ENCODE measurements at regions not wholly inside any gene's neighbourhood (a gene's known extent, or its start where the extent isn't known, plus 50 kb on each side); places are given as distances from the start of the nearest gene placed in this dataset.

- TF ChIP-seq EZH2phosphoT487 (conservative IDR thresholded peaks at IDR 0.05; ENCODE audit: low read length) = no peak
- no peak for TF ChIP-seq CTCF (IDR thresholded peaks at IDR 0.05; ENCODE audit: insufficient read depth, low read length, poor library complexity, severe bottlenecking)
- Histone ChIP-seq H3K9ac (ENCODE audit: low read length) (no peak overlapping the region), H3K4me3 (ENCODE audit: insufficient read depth, low read length, poor library complexity, severe bottlenecking) (no peak overlapping the region), H3K27me3 (ENCODE audit: low read length) (no peaks in the 10 kb centered on the region), H3F3A (ENCODE audit: insufficient read depth) (no peaks in the 10 kb centered on the region), H2AFZ (ENCODE audit: low read depth, low read length, severe bottlenecking) (no peak overlapping the region), H3K9me2 (replicated peaks; ENCODE audit: insufficient read depth, low read length) (no peaks in the 10 kb centered on the region), H3K9me3 (ENCODE audit: insufficient read depth, low read length) (no peaks in the 10 kb centered on the region), H3K36me3 (ENCODE audit: low read length) (no peaks in the 10 kb centered on the region), H3K4me2 (ENCODE audit: low read depth, low read length, poor library complexity, severe bottlenecking) (no peak overlapping the region), H3K79me2 (ENCODE audit: insufficient read depth, low read length) (no peaks in the 10 kb centered on the region), H4K20me1 (ENCODE audit: low read depth, low read length) (no peaks in the 10 kb centered on the region), H3K27ac (ENCODE audit: low read depth, low read length) (no peak overlapping the region)
Measured at GRCh38 chr3:78497021-78497420, 1270.8 kb downstream of the ROBO1 start.

GRCh38 chr3:78497767-78498166, 1270.0 kb downstream of the ROBO1 start:
- H3F3A ChIP-seq (ENCODE audit: insufficient read depth) = no peaks in the 10 kb centered on the region
- no peaks in the 10 kb centered on the region for H3K9me2 ChIP-seq (replicated peaks; ENCODE audit: insufficient read depth, low read length)
- no peaks in the 10 kb centered on the region for H3K9me3 ChIP-seq (ENCODE audit: insufficient read depth, low read length)
- H3K36me3 ChIP-seq (ENCODE audit: low read length) = no peaks in the 10 kb centered on the region
- no peak overlapping the region for H3K4me3 ChIP-seq (ENCODE audit: insufficient read depth, low read length, poor library complexity, severe bottlenecking)
- no peak overlapping the region for H3K9ac ChIP-seq (ENCODE audit: low read length)
- no peak overlapping the region for H3K4me2 ChIP-seq (ENCODE audit: low read depth, low read length, poor library complexity, severe bottlenecking)
- H2AFZ ChIP-seq (ENCODE audit: low read depth, low read length, severe bottlenecking) = no peak overlapping the region
- H3K27ac ChIP-seq (ENCODE audit: low read depth, low read length) = no peak overlapping the region
- H4K20me1 ChIP-seq (ENCODE audit: low read depth, low read length) = no peaks in the 10 kb centered on the region
- H3K27me3 ChIP-seq (ENCODE audit: low read length) = no peaks in the 10 kb centered on the region
- no peaks in the 10 kb centered on the region for H3K79me2 ChIP-seq (ENCODE audit: insufficient read depth, low read length)
- no peak for TF ChIP-seq CTCF (IDR thresholded peaks at IDR 0.05; ENCODE audit: insufficient read depth, low read length, poor library complexity, severe bottlenecking)
- no peak for TF ChIP-seq EZH2phosphoT487 (conservative IDR thresholded peaks at IDR 0.05; ENCODE audit: low read length)

GRCh38 chr3:78506061-78506460, 1261.7 kb downstream of the ROBO1 start:
- no peaks in the 10 kb centered on the region for H3F3A ChIP-seq (ENCODE audit: insufficient read depth)
- no peaks in the 10 kb centered on the region for H3K9me2 ChIP-seq (replicated peaks; ENCODE audit: insufficient read depth, low read length)
- no peak overlapping the region for H3K9ac ChIP-seq (ENCODE audit: low read length)
- H3K79me2 ChIP-seq (ENCODE audit: insufficient read depth, low read length) = no peaks in the 10 kb centered on the region
- H4K20me1 ChIP-seq (ENCODE audit: low read depth, low read length) = no peaks in the 10 kb centered on the region
- H3K9me3 ChIP-seq (ENCODE audit: insufficient read depth, low read length) = no peaks in the 10 kb centered on the region
- H3K27ac ChIP-seq (ENCODE audit: low read depth, low read length) = no peak overlapping the region
- no peaks in the 10 kb centered on the region for H3K27me3 ChIP-seq (ENCODE audit: low read length)
- H3K4me2 ChIP-seq (ENCODE audit: low read depth, low read length, poor library complexity, severe bottlenecking) = no peak overlapping the region
- no peak for TF ChIP-seq CTCF (IDR thresholded peaks at IDR 0.05; ENCODE audit: insufficient read depth, low read length, poor library complexity, severe bottlenecking)
- TF ChIP-seq EZH2phosphoT487 (conservative IDR thresholded peaks at IDR 0.05; ENCODE audit: low read length) = no peak
- H2AFZ ChIP-seq (ENCODE audit: low read depth, low read length, severe bottlenecking) = no peak overlapping the region
- no peak overlapping the region for H3K4me3 ChIP-seq (ENCODE audit: insufficient read depth, low read length, poor library complexity, severe bottlenecking)
- no peaks in the 10 kb centered on the region for H3K36me3 ChIP-seq (ENCODE audit: low read length)
